IMR-90 (cell line): ENCODE measurements at regions not wholly inside any gene's neighbourhood (a gene's known extent, or its start where the extent isn't known, plus 50 kb on each side); places are given as distances from the start of the nearest gene placed in this dataset.

Experiments
- BHLHE40 ChIP-seq: fragments of 150-350 bp; IDR thresholded peaks from 2 replicates; pipeline ENCODE4 v1.6.1; 2016; ENCODE audit warnings: mild to moderate bottlenecking, low read depth, low read length
- NFE2L2 ChIP-seq: fragments of 150-350 bp; IDR thresholded peaks from 2 replicates; pipeline ENCODE4 v1.6.1; 2016; ENCODE audit warnings: low read depth, mild to moderate bottlenecking, low read length
- POLR2A ChIP-seq: IDR thresholded peaks from 2 replicates; pipeline ENCODE4 v1.6.1; 2012; ENCODE audit warnings: mild to moderate bottlenecking, low read depth, low read length
- RAD21 ChIP-seq: IDR thresholded peaks from 2 replicates; pipeline ENCODE4 v1.6.1; 2012; ENCODE audit warnings: low read length, improper control_type of control experiment
- TF ChIP-seq, protein P1 (sequence below): conservative IDR thresholded peaks from 2 replicates; pipeline ENCODE4 v1.5.1; 2012; ENCODE audit warnings: mild to moderate bottlenecking, low read depth, low read length, improper control_type of control experiment

DNA sequence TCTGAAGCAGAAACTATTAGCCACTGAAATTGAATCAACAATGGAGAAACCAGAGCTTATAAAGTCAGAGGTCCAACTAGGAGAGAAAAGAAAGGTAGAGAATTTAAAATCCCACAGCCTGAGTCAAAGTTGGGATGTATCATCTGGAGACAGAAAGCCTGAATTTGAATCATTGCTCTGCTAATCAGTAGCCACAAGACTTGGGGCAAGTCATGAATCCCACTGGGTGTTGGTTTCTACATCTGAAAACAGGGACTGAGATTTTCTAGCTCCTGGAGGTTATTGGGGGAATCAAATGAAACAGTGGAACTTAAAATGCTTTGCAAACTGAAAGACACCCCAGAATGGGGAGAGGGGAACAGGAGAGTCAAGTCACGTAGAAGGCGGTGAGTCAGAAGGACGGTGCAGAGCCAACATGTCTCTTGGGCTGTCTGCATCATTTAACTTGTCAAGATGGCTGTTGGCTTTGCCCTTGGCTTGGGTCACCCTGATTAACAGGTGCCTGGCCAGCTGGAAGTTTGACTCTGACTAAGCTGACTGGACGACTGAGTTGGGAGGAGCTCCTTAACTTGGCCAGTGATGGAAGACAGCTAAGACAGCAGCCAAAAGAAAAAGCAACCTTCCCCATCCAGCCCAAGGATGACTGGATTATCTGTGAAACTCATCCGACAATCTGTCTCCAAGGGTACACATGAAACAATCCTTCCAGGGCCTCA lies 60.6 kb upstream of the ADRA1B start:
- TF ChIP-seq, protein P1, sequence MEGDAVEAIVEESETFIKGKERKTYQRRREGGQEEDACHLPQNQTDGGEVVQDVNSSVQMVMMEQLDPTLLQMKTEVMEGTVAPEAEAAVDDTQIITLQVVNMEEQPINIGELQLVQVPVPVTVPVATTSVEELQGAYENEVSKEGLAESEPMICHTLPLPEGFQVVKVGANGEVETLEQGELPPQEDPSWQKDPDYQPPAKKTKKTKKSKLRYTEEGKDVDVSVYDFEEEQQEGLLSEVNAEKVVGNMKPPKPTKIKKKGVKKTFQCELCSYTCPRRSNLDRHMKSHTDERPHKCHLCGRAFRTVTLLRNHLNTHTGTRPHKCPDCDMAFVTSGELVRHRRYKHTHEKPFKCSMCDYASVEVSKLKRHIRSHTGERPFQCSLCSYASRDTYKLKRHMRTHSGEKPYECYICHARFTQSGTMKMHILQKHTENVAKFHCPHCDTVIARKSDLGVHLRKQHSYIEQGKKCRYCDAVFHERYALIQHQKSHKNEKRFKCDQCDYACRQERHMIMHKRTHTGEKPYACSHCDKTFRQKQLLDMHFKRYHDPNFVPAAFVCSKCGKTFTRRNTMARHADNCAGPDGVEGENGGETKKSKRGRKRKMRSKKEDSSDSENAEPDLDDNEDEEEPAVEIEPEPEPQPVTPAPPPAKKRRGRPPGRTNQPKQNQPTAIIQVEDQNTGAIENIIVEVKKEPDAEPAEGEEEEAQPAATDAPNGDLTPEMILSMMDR, result no peak
- no peak for TF ChIP-seq POLR2A
- TF ChIP-seq RAD21, result no peak
- TF ChIP-seq NFE2L2, result no peak
- TF ChIP-seq BHLHE40, result no peak
